HK-2 (cell line): ENCODE measurements at regions not wholly inside any gene's neighbourhood (a gene's known extent, or its start where the extent isn't known, plus 50 kb on each side); places are given as distances from the start of the nearest gene placed in this dataset.

Experiments used
- DNase-seq: peaks from one replicate; pipeline ENCODE4 v3.0.0-alpha.2; 2018; ENCODE audit not compliant: unreplicated experiment

GRCh38 chr3:124315215-124316033 lies 323.5 kb upstream of the ROPN1 start:
- peak; percentile 64 for DNase-seq

GRCh38 chr3:124316034-124316287 lies 324.0 kb upstream of the ROPN1 start:
- DNase-seq = no peak

- no peak for DNase-seq
Observed at GRCh38 chr3:124318014-124318413, 326.1 kb upstream of the ROPN1 start.

GRCh38 chr3:124318656-124319055 lies 326.7 kb upstream of the ROPN1 start:
- no peak for DNase-seq

- no peak for DNase-seq
Observed at GRCh38 chr3:124320976-124321375, 329.1 kb upstream of the ROPN1 start.

- DNase-seq = no peak
Observed at GRCh38 chr3:124322309-124322880, 330.5 kb upstream of the ROPN1 start.

- DNase-seq = no peak
Observed at GRCh38 chr3:124322966-124323365, 331.0 kb upstream of the ROPN1 start.

- no peak for DNase-seq
Observed at GRCh38 chr3:124325248-124325647, 333.3 kb upstream of the ROPN1 start.

GRCh38 chr3:124329723-124330122 lies 337.8 kb upstream of the ROPN1 start:
- no peak for DNase-seq

- DNase-seq = no peak
Observed at GRCh38 chr3:124333931-124334640, 342.2 kb upstream of the ROPN1 start.

GRCh38 chr3:124336067-124336656 lies 344.2 kb upstream of the ROPN1 start:
- no peak for DNase-seq

- no peak for DNase-seq
Observed at GRCh38 chr3:124345845-124346244, 353.9 kb upstream of the ROPN1 start.

GRCh38 chr3:124346487-124346886 lies 354.6 kb upstream of the ROPN1 start:
- DNase-seq = peak; percentile 20

GRCh38 chr3:124347418-124347817 lies 355.5 kb upstream of the ROPN1 start:
- DNase-seq = no peak

GRCh38 chr3:124348555-124348954 lies 356.6 kb upstream of the ROPN1 start:
- DNase-seq = peak; percentile 27

- DNase-seq = peak; percentile 42
Observed at GRCh38 chr3:124351430-124352148, 359.7 kb upstream of the ROPN1 start.

GRCh38 chr3:124352149-124352539 lies 360.2 kb upstream of the ROPN1 start:
- no peak for DNase-seq

GRCh38 chr3:124353691-124354090 lies 361.8 kb upstream of the ROPN1 start:
- DNase-seq = no peak

- no peak for DNase-seq
Observed at GRCh38 chr3:124354150-124354549, 362.2 kb upstream of the ROPN1 start.

- no peak for DNase-seq
Observed at GRCh38 chr3:124358156-124358555, 366.2 kb upstream of the ROPN1 start.

- DNase-seq = no peak
Observed at GRCh38 chr3:124360155-124360554, 368.2 kb upstream of the ROPN1 start.

GRCh38 chr3:124360563-124360962 lies 368.6 kb upstream of the ROPN1 start:
- no peak for DNase-seq
